NT2/D1 (cell line): ENCODE measurements at regions not wholly inside any gene's neighbourhood (a gene's known extent, or its start where the extent isn't known, plus 50 kb on each side); places are given as distances from the start of the nearest gene placed in this dataset.

ENCODE experiments used
- YY1 ChIP-seq: IDR thresholded peaks from 2 replicates; pipeline ENCODE4 v1.6.1; 2011; ENCODE audit not compliant: insufficient read length, insufficient read depth
- ZNF274 ChIP-seq: IDR thresholded peaks from 2 replicates; pipeline ENCODE4 v1.6.1; 2011; ENCODE audit warnings: mild to moderate bottlenecking, low read depth, low read length

DNA sequence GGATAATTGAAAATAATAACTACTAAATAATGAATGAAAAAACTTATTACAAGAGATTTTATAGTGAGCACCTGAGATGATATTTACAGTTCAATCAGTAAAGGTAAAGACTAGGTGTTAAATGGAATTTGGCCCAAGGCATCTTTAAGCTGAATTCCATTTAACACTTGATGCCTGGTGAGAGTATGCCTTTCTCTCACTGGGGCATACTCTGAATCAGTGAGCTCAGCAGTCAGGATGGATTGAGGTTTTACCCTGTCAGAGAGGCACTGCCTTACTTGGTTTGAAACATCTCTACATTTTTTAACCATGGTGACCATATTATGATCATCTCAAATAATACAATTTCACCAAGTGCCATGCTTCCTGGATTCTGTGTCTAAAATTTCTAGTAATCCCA is 1416.3 kb downstream of the MAT2B start:
- TF ChIP-seq YY1: no peak
- TF ChIP-seq ZNF274: no peak
